Calu3 (cell line): ENCODE measurements at regions not wholly inside any gene's neighbourhood (a gene's known extent, or its start where the extent isn't known, plus 50 kb on each side); places are given as distances from the start of the nearest gene placed in this dataset.

Source experiments
- BruUV-seq: library from RNA; stranded (reverse); fragments of 400-500 nt; replicated peaks from 2 replicates; lab custom pipeline; 2021; lab: Mats Ljungman, UMichigan
- CTCF ChIA-PET: fragments of 300-600 bp; sonication (Branson Sonifier 250); formaldehyde crosslinking; loops from one replicate; lab custom pipeline; 2022; ENCODE audit warnings: antibody characterized with exemption; lab: Charles Lee
- DNase-seq: peaks from one replicate; pipeline ENCODE4 v3.0.0; 2022
- H3K27ac Mint-ChIP-seq: one replicate; pipeline ENCODE4 v1.8.0; 2022; ENCODE audit warnings: mixed read lengths; ENCODE audit not compliant: unreplicated experiment
- H3K27me3 Mint-ChIP-seq: one replicate; pipeline ENCODE4 v1.8.0; 2022; ENCODE audit warnings: mixed read lengths; ENCODE audit not compliant: unreplicated experiment
- H3K36me3 Mint-ChIP-seq: one replicate; pipeline ENCODE4 v1.8.0; 2022; ENCODE audit warnings: mild to moderate bottlenecking, moderate library complexity, mixed read lengths; ENCODE audit not compliant: insufficient read depth, unreplicated experiment
- H3K4me1 Mint-ChIP-seq: one replicate; pipeline ENCODE4 v1.8.0; 2022; ENCODE audit warnings: mild to moderate bottlenecking, low read depth, mixed read lengths; ENCODE audit not compliant: unreplicated experiment
- H3K4me3 Mint-ChIP-seq: one replicate; pipeline ENCODE4 v1.8.0; 2022; ENCODE audit warnings: mild to moderate bottlenecking, low read depth, moderate library complexity, mixed read lengths; ENCODE audit not compliant: unreplicated experiment
- H3K9me3 Mint-ChIP-seq: one replicate; pipeline ENCODE4 v1.8.0; 2022; ENCODE audit warnings: low read depth, mixed read lengths; ENCODE audit not compliant: unreplicated experiment
- CTCF ChIP-seq: fragments of 200-600 bp; IDR thresholded peaks from one replicate; pipeline ENCODE4 v1.8.0; 2022; ENCODE audit warnings: antibody characterized with exemption; ENCODE audit not compliant: unreplicated experiment
- intact Hi-C: fragments of 100-400 bp; cut with micrococcal nuclease; formaldehyde crosslinking; loops from one replicate; pipeline ENCODE4 v1.10.0; 2022; ENCODE audit not compliant: unreplicated experiment

- DNase-seq: no peak
- Mint-ChIP-seq H3K9me3 (peaks cover 6% of the 10 kb centered on the region), H3K4me1 (no peaks in the 10 kb centered on the region), H3K27me3 (peaks cover 27% of the 10 kb centered on the region), H3K4me3 (no peak overlapping the region), H3K36me3 (no peaks in the 10 kb centered on the region), H3K27ac (no peak overlapping the region)
- no TSS peak for BruUV-seq
- intact Hi-C loops: no loop called here
- CTCF ChIA-PET: no interaction called here
- no peak for TF ChIP-seq CTCF
Observed at GRCh38 chr5:136694258-136694657, 328.9 kb upstream of the TRPC7 start.

DNA sequence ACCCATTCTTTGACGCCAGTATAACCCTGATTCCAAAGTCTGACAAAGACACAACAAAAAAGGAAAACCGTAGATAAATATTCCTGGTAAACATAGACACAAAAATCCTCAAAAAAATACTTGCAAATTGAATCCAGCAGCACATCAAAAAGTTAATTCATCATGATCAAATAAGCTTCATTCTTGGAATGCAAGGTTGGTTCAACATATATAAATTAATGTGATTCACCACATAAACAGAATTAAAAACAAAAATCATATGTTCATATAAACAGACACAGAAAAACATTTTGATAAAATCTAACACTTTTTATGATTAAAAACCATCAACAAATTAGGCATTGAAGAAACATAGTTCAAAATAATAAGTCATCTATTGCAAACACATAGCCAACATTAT, 324.2 kb upstream of the TRPC7 start:
- no peak for TF ChIP-seq CTCF
- H3K4me1 Mint-ChIP-seq: no peaks in the 10 kb centered on the region
- intact Hi-C loops: no loop called here
- peaks cover 14% of the 10 kb centered on the region for H3K9me3 Mint-ChIP-seq
- DNase-seq: no peak
- no TSS peak for BruUV-seq
- CTCF ChIA-PET: no interaction called here
- H3K36me3 Mint-ChIP-seq: no peaks in the 10 kb centered on the region
- no peak overlapping the region for H3K27ac Mint-ChIP-seq
- no peak overlapping the region for H3K4me3 Mint-ChIP-seq
- no peaks in the 10 kb centered on the region for H3K27me3 Mint-ChIP-seq

DNA sequence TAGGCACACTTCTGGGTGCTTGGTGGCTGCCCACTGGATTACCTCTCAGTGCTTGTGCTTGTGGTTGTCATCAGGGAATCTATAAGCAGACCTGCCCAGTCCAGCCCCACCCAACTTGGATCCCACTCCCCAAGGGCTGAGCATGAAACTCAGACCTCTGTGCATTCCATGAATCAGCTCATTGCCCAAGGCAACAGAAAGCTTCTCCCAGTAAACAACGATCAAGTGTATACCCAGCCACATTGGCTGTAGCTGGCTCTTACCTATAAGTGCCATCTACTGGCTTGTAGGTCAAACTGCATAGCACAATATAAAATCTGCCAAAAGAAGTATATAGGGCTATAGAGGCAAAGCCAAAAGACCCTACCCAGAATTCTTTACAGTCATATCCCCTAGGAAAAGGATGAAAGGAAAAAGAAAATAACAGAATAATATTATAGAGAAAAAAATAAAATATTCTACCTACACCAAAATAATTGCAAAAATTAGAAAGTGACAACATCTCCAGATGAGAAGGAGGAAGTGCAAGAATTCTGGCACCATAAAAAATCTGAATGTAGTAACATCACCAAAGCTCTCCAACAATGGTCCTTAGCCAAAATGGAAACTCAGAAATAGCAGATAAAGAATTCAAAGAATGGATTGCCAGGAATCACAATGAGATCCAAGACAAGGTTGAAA, 321.0 kb upstream of the TRPC7 start:
- intact Hi-C loops: loop anchor here (1.0 to 2.0 kb wide), 2 partner anchors 312 to 437 kb away; no protein-coding TSS in a partner anchor
- no TSS peak for BruUV-seq
- Mint-ChIP-seq H3K9me3 (peaks cover 17% of the 10 kb centered on the region), H3K4me1 (no peaks in the 10 kb centered on the region), H3K36me3 (no peaks in the 10 kb centered on the region), H3K27ac (no peak overlapping the region), H3K27me3 (no peaks in the 10 kb centered on the region), H3K4me3 (no peak overlapping the region)
- no peak for TF ChIP-seq CTCF
- CTCF ChIA-PET: interaction anchor here (0.6 to 1.8 kb wide), 11 partner anchors 43 to 773 kb away, joined by 3 to 7 read pairs (median 3); no protein-coding TSS in a partner anchor
- peak; percentile 10 for DNase-seq

DNA sequence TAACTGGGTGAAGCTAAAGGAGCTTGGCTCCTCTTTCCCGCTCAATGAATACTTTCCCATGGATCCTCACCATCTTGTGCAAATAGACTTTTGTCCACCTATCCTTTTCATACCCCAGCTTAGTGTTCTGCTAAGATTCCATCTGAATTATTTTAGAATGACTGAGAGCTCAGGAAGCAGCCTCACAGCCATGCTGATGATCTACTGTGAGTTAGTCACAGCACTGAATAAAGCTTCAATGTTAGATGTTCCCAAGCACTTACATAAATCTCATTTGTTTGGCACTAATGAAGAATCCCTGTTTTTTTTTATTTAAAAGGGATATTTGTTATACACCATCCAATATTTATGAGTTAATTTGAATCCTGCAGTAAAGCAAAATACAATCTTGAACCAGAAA, 317.6 kb upstream of the TRPC7 start:
- no peak for TF ChIP-seq CTCF
- CTCF ChIA-PET: no interaction called here
- peaks cover 3% of the 10 kb centered on the region for H3K9me3 Mint-ChIP-seq
- H3K4me3 Mint-ChIP-seq: no peak overlapping the region
- intact Hi-C loops: no loop called here
- H3K27me3 Mint-ChIP-seq: no peaks in the 10 kb centered on the region
- BruUV-seq: no TSS peak
- H3K36me3 Mint-ChIP-seq: no peaks in the 10 kb centered on the region
- H3K4me1 Mint-ChIP-seq: no peaks in the 10 kb centered on the region
- no peak overlapping the region for H3K27ac Mint-ChIP-seq
- DNase-seq: no peak
